Activated naive CD4-positive, alpha-beta T cell treated with anti-CD3 and anti-CD28 coated beads, Interleukin-2, amount 10 ng/mL, durations not matched to agents 7 days and 5 days (primary cell): ENCODE measurements at regions not wholly inside any gene's neighbourhood (a gene's known extent, or its start where the extent isn't known, plus 50 kb on each side); places are given as distances from the start of the nearest gene placed in this dataset.

ENCODE experiments used
- CTCF ChIA-PET: fragments of 350-600 bp; sonication (Branson Sonifier 250); formaldehyde crosslinking; loops from one replicate; lab custom pipeline; 2021; ENCODE audit warnings: antibody characterized with exemption; lab: Charles Lee
- DNase-seq: peaks from one replicate; pipeline ENCODE4 v3.0.0-alpha.2; 2020
- H3K27ac Mint-ChIP-seq: one replicate; pipeline ENCODE4 v1.8.0; 2021; ENCODE audit warnings: mild to moderate bottlenecking, moderate library complexity, mixed read lengths
- H3K27me3 Mint-ChIP-seq: one replicate; pipeline ENCODE4 v1.8.0; 2021; ENCODE audit warnings: mild to moderate bottlenecking, mixed read lengths
- H3K36me3 Mint-ChIP-seq: one replicate; pipeline ENCODE4 v1.8.0; 2021; ENCODE audit warnings: mixed read lengths
- H3K4me1 Mint-ChIP-seq: one replicate; pipeline ENCODE4 v1.8.0; 2021; ENCODE audit warnings: mixed read lengths
- H3K4me3 Mint-ChIP-seq: one replicate; pipeline ENCODE4 v1.8.0; 2021; ENCODE audit warnings: mild to moderate bottlenecking, moderate library complexity, mixed read lengths
- H3K9me3 Mint-ChIP-seq: one replicate; pipeline ENCODE4 v1.8.0; 2021; ENCODE audit warnings: mixed read lengths

- no peaks in the 10 kb centered on the region for H3K36me3 Mint-ChIP-seq
- H3K27me3 Mint-ChIP-seq = no peaks in the 10 kb centered on the region
- CTCF ChIA-PET = no interaction called here
- DNase-seq = no peak
- H3K9me3 Mint-ChIP-seq = no peaks in the 10 kb centered on the region
- H3K4me1 Mint-ChIP-seq = no peaks in the 10 kb centered on the region
- no peak overlapping the region for H3K27ac Mint-ChIP-seq
- no peak overlapping the region for H3K4me3 Mint-ChIP-seq
These were observed 59.2 kb upstream of the TNR start for GRCh38 chr1:175802407-175803123.

GRCh38 chr1:175801979-175802378 lies 58.6 kb upstream of the TNR start:
- H3K4me1 Mint-ChIP-seq = no peaks in the 10 kb centered on the region
- no peak overlapping the region for H3K4me3 Mint-ChIP-seq
- no peaks in the 10 kb centered on the region for H3K36me3 Mint-ChIP-seq
- H3K9me3 Mint-ChIP-seq = no peaks in the 10 kb centered on the region
- no peak overlapping the region for H3K27ac Mint-ChIP-seq
- CTCF ChIA-PET = no interaction called here
- DNase-seq = no peak
- H3K27me3 Mint-ChIP-seq = no peaks in the 10 kb centered on the region

DNA sequence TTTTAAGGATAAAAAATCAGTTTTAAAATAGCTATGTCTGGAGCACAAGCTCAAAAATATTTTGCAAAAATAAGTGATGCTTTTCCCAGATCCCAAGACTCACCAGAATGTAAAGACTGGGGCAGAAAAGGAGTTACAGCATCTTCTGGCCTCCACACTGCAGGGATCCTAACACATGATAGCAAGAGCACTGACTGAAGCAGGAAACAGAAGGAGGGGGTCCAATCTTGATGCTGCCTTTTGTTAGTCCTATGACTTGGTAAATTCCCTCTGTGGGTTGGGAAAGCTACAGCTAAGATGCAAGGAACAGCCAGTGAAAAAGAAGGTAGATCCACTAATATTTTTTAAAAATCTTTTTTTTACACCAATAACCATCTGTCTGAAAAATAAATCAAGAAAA lies 54.2 kb upstream of the TNR start:
- no peak for DNase-seq
- Mint-ChIP-seq H3K9me3 (no peaks in the 10 kb centered on the region), H3K4me3 (no peak overlapping the region), H3K27ac (no peak overlapping the region), H3K4me1 (no peaks in the 10 kb centered on the region), H3K27me3 (peaks cover 7% of the 10 kb centered on the region), H3K36me3 (no peaks in the 10 kb centered on the region)
- CTCF ChIA-PET = no interaction called here

DNA sequence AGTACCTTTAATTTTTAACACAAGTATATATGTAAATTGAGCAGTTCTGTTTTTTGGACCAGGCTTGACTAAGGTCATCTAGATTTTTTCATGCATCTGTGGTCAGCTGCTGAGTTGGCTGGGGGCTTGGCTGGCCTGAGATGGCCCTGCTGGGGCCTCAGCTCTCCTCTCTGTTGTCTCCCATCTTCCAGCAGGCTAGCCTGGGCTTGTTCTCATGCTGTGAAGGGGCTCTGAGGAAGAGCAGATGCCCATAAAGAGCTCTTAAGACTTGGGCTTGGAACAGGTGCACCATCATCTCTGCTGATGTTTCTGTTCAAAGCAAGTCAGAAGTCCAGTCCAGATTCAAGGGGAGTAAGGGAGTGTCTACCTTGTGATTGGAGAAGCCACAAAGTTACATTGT lies 51.2 kb upstream of the TNR start:
- Mint-ChIP-seq H3K4me1 (no peaks in the 10 kb centered on the region), H3K27ac (no peak overlapping the region), H3K4me3 (no peak overlapping the region), H3K9me3 (no peaks in the 10 kb centered on the region), H3K27me3 (peaks cover 7% of the 10 kb centered on the region), H3K36me3 (no peaks in the 10 kb centered on the region)
- CTCF ChIA-PET = no interaction called here
- DNase-seq = no peak

DNA sequence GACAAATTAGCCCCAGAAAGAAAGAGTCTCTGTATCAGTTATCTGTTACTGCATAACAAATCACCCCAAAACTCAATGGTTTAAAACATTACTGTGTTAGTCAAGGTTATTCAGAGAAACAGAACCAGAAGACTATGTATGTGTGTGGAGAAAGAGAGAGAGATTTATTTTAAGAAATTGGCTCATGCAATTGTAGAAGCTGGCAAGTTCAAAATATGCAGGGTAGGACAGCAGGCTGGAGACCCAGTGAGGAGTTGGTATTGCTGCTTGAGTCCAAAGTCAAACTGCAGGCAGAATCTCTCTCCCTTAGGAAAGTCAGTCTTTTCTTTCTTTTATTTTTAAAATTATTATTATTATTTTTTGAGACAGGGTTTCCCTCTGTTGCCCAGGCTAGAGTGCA lies 50.2 kb upstream of the TNR start:
- CTCF ChIA-PET = no interaction called here
- Mint-ChIP-seq H3K4me1 (no peaks in the 10 kb centered on the region), H3K27me3 (peaks cover 7% of the 10 kb centered on the region), H3K27ac (no peak overlapping the region), H3K4me3 (no peak overlapping the region), H3K9me3 (no peaks in the 10 kb centered on the region), H3K36me3 (no peaks in the 10 kb centered on the region)
- DNase-seq = no peak
